NCI-H1105 (cell line): ENCODE measurements at regions not wholly inside any gene's neighbourhood (a gene's known extent, or its start where the extent isn't known, plus 50 kb on each side); places are given as distances from the start of the nearest gene placed in this dataset.

ENCODE experiments used
- DNase-seq: peaks from one replicate; lab custom pipeline; 2025; lab: John Stamatoyannopoulos, UW

DNA sequence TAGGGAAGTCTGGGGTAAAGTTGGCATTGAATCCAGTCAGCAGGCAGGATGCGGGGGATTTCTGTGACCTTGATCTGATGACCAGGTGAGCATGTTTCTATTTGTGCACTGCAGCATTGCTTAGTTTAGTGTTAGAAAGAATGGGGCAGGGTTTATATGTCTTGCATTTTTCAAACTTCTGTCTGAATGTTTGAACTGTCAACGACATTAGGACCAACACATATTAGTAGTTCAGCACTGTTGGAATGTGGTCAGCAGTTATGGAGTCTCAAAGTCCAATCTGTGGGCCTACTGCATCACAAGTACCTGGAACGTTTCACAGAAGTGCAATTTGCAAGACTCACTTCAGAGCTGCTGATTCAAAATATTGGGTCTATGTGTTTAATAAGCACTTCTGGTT is 276.6 kb upstream of the BMP2 start:
- no peak for DNase-seq

DNA sequence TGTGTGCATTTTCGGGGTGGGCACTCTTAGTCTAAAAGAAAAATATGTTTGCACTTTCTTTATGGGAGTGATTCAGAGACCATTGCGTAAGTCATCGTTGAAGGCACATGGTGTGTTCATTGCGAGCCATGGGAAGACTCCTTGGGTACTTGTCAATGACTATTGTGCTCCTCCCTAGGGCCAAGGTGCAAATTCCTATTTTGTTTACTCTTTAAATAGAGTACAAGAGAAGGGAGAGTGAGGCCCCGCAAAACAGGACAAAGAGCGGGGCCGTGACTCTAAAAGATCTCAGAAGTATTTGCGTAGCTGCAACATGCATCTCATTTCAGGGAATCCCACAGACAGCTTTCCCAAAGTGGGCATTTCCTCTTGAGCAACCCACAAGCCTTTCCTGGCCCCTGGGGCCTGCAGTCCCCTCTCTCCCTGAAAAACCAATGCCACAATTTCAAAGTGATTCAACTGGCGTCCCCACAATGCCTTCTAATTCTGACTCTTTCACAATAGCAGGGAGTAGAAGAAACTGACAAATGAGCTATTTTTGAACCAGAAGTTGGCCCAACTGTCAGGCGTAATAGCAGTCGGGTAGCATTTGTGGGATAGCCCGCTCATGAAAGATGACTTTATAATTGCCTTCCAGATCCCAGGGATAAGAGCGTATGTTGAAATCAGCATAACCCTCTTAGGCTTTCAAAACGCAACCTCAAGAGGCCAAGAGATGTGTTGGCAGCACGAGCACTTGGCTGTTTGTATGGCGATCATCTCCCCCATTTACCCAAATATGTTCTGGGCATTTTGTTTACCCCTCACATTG is 277.9 kb upstream of the BMP2 start:
- peak; percentile 85 for DNase-seq

DNA sequence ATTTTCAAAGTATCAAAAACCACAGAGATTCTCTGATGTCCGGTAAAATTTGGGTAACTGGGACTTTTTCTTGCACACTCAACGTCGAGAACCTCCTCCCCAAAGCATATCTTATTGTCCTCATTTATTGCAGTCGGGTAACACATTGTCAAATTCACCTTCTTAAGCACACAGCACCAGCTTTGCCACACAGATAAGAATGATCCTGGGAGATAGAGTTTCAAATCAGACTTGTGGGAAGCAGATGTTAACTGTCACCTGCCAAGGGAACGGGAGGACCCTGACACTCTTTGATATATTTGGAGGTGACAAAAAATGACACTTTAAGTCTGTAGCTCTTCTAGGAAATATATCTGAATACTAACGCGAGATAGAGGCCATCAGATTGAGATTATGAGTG is 282.1 kb upstream of the BMP2 start:
- no peak for DNase-seq

DNA sequence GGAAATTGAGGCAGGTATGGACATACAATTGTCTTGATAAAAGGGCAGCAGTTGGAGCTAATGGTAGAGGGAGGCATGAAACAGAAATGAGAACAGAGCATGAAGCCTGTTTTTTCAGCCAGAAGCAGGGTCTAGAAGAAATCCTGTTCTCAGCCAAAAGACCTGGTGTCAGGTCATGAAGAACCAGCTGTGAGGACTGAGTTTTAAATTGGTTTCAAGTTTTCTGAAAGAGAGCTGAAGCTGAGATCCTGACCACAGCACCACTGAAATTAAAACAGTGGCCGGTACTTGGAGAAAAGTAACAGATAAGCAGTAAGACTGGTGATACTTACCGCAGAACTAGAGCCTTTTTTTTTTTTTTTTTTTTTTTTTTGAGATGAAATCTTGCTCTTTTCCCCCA is 283.8 kb upstream of the BMP2 start:
- DNase-seq = no peak

DNA sequence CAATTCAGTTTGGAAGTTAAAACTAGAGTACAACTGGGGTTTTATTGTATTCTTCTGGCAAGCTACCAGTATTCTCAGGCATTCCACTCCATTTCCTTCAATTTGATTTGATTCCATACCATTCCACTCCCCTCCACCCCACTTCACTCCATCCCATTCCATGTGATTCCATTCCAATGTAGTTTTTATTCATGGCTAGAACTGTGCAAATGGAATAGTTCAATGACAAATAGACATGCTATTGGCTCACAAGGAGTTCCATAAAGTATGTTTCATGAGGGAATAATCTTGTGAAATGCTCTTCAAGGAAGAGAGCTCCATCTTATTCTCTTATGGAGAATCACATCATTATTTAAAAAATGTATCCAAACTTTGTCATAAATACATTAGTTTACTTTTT is 285.0 kb upstream of the BMP2 start:
- no peak for DNase-seq

DNA sequence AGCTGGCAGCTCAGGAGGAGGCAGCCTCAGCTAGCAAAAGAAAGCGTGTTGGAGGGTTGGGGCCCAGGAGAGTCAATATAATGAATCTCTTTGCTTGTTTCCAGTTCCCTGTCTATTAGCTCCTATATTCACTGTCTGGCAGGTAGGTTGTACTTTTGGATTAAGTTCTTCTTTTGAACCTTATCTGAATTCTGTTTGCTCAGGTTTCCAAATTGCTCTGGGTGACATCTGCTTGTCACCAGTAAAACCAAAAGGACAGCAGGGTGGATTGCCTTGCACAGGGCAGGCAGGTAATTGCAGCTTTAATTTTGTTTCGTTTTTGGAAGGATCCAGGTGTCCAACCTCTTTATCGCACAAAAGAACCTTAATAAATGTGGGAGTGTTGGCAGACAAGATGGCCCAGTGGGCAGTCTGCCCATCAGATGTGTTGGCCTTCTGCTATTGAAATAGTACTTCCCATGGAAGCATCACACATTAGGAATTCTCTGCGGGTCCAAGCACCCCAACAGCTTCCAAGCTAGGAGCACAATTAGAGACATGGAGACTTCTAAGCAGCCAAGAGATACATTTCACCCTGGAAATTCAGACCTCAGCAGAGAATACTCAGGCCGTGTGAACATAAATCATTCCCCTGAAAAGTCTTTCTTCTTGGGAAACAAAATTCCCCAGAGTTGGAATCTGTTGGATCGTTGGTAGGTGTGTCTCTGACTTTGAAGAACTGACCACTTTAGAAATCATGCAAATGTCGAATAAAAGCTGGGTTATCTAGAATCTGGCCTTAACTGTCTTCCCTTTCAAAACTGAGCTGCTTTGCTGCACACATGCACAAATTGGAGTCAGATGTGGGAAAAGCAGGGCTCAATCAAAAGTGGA is 286.9 kb upstream of the BMP2 start:
- peak; percentile 64 for DNase-seq

DNA sequence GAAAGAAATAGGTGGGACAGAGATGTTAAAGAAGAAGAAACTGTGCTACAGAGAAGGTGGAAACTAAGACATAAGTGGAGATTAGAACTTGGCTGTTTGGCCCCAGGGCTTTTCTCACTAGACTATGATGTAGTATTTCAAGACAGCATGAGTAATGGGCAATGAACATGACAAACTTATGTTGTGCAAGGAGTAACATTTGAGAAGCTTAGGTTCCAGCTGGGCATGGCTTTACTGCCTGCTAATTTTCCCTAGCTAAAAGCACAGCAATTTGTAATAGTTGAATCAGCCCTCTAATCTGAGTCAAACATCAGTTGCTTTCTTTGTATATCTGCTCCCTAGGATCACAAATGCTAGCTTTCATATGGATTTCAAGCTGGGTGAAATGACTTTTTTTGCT is 294.3 kb upstream of the BMP2 start:
- no peak for DNase-seq

DNA sequence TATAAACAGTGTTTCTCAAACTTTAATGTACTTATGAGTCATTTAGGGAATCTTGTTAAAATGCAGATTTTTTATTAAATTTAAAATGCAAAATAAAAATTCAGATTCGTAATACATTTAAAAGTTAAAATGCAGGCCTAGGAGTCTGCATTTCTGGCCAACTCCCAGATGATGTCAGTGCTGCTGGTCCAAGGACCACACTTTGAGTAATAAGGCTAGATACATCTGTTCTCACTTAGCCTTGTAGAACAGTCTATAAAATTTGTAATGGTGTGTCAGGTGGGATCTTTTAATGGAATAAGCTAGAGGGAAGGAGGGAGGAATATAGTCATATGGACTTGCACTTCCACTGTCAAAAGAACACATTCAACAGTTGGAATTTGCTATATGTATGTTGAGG is 295.6 kb upstream of the BMP2 start:
- DNase-seq = no peak

DNA sequence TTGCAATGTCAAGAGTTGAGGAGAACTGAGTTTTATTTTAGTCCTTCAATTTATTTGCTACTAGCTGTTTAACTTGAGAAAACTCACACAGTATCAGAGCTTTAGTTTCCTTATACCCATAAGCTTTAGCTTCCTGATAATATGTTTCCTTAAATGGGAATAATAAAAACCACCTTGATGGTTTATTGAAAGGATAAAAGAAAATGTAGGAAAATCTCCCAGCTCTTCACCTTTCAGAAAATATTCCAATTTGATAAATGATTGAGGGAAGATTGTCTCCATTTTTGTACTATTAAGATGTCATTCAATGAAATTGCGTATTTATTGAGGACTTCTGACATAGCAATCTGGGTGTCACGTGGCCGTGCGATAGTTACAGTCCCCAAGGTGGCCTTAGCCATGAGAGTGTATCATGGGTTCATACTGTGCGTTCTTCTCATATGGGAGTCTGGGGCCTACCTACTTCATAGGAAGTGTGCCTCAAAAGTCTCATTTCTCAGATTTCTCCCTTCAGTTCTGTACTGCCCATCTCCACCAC is 296.3 kb upstream of the BMP2 start:
- no peak for DNase-seq

DNA sequence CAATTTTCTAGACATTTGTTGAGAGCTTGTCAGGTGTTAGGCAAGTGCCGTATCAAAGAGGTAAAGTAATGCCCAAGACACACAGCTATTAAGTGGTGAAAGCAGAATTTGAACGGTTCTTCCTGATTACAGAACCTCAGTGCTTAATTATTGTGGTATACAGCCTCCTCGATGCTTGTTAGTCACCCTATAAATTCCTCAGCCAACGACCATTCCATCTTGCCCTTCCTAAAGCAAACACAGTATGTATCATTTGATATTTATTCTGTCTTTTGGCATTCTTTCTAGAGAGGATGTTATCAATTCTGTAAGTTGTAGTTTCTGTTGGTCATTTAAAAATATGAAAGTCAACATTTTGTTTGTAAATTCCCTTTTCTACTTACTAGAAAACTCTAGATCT is 297.8 kb upstream of the BMP2 start:
- no peak for DNase-seq

DNA sequence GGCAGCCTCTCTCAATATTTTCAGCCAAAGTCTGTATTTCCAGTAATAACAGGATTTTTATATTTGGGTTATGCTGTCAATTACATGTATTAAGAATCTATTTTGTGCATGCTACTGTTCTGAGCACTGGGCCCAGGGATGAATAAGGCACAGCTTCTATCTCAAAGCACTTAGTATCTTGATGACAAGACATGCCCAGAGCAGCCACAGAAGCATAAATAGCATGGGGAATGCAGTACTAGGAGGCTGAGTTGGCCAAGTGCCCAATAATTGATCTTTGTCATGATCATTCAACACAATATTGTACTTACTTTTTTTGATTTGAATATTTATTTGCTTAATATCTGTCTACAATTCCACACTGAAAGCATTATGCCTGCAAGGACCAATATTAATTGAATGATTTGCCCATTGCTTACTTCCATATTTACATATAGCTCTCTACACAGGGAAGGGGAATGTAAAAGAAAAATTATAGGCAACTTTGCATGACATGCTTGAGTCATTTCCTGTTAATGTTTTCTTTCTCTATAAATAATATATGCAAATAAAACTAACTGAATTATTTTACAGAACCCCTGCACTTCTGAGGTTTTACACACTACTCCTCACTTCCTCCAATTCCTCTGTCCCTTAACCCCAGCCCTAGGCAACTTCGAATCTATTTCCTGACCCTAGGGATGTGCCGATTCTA is 298.9 kb upstream of the BMP2 start:
- DNase-seq = no peak

DNA sequence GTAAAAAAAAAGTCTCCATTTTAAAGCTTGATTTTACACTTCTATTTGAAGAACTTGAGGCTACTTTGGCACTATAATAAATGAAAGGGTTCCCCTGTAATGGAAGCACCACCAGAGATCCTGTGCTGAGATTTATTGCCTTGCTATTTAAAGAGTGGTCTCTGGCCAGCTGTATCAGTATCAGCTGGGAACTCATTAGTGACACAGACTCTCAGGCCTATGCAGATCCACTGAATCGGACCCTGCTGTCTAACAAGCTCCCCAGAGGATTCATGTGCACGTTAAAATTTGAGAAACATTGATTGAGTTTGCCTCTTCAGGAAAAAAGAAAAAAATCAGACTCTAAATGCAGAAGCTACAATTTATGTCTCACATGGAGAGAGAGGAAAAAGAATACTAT is 299.9 kb upstream of the BMP2 start:
- no peak for DNase-seq

DNA sequence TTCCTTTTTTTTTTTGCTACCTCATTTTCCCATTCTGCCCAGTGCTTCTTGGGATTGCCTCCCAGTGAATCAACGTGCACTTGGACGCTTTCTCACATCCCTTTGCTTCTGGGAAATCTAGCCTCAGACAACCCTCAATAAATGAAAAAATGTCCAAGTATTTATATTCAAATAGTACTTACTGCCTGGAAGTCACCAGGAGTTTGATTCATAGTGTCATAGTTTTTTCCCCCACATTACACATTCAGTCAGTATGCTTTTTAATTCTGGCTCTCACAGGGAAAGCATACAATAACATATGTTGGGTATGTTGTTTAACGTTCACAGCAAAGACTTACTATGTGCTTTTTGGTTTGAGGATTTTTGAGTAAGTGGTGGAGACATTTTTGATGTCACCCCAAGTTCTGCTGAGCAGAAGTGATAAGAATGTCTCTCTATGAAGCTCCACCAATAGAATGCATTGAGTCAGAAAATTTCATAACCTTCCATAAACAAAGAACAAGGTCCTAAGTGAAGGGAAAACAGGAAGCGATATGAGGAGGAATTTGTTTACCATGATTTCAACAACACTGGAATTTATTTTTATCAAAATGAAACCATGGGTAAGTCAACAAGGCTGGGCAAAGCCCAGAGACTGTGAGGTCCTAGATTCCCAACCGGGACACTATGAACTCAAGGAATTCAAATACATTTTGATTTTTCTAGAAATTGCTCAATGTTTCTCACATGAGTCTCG is 301.2 kb upstream of the BMP2 start:
- DNase-seq = no peak

DNA sequence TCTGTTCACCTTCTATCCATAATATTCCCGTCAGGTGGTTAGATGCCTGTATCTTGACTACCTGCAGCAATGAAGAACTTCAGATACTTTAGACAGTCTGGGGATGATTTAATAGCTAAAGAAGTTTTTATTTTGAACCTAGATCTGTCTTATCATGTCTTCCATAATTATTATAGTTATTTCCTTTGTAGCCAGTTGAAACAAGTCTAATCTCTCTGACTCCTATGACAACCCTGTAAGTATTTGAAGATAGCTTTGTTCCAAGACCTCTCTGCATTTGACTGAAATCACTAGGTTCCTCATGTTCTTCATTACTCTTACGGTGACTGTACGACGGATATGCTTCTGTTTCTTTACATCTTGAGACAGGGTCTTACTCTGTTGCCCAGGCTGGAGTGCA is 316.6 kb upstream of the BMP2 start:
- no peak for DNase-seq

DNA sequence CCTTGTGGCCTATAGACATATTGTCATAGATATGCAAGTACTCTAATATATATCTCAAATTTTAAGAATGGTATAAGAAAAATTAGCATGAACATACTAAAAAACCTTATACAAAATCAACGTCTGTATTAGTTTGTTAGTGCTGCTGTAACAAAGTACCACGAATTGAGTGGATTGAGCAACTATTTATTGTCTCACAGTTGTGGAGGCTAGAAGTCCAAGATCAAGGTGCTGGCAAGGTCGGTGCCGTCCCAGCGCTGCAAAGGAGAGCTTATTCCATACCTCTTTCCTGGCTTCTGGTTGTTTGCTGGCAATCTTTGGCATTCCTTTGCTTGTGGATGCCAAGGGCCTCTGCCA is 317.6 kb upstream of the FERMT1 start:
- DNase-seq = no peak

DNA sequence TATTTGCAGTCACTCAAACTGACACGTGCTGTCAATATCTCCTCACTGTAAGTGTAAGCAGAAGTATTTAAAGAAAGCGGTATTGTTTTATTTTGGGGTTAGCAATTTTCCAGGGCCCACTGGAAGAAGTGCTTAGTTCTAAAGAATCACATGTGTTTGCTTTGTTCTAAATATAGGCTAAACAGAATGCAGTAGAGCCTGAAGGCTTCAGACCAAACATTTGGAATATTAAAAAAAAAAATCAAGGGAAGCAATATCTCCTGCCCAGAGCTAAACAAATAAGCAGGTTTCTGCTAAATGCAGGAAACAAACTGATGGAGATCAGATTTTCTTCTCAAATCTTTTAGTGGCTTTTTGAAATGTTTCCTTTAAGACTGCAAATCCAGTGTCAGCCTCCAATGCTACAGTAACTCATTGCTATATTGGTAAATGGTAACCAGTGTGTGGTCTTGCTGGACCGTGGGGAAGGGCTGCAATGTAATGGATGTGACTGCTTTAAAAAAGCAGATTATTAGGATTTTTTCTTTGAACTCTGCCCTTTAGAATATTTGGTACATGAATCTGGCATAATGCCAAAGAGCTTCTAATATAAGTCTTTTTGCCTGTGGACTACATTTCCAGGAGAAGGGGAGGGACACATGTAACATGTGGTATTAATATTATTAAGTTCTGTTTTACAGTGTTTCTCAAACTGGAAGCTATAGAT is 317.1 kb upstream of the FERMT1 start:
- DNase-seq = no peak

DNA sequence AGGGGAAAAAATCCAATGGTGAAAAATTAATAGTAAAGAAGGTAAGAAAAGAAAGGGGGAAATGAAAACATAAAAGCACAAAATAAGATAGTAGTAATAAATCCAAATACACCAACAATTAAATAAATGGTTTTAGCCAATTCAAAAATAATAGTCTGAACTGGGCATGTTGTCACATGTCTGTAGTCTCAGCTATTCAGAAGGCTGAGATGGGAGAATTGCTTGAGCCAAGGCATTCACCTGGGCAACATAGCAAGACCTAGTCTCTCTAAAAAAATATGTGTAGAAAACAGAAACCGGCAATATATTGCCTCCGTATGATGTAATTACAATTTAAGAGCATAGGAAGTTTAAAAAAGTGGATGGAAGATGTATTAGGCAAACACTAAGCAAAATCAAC is 311.3 kb upstream of the FERMT1 start:
- DNase-seq = no peak

DNA sequence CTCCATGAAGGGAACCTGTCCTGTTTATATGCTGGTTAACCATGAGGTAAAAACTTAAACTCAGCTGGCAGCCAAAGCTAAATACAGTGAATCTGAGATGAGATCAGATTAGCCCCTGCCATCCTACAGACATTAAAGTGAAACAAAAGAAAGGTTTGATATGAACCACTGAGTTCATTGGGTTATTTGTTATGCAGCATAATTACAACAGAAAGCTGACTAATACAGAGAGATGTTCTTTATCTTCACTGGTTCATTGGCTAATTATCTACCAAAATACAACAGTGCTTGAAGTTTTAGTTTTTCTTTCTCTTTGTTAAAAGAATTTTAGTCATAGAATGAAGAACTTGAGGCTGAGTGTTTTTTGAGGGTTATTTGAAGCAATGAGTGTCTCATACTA is 307.6 kb upstream of the FERMT1 start:
- DNase-seq = no peak

DNA sequence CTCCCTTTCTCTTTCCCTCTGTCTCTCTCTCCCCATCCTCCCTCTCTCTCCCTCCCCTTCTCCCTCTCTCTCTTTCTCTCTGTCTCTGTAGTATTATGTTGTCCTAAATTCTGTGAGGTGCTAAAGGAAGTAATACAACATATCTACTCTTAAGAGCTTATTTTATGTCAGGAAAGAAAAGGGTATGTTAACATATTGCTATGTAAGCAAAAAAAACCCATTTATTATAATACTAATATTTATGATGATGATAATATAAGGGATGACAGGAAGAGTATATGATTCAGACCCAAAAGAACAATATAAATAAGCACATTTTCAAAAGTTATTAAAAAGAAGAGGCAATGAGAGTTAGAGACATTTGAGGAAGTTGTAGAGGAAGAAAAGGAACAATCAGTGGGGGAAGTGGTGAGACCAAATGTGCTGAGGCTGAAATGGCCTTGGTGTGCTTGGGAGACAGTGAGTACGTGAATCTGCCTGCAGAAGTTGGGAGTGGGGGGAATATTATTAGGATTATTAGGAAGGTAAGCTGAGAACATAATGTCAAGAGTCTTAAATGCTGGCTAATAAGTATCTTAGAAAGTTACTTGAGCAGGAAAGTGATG is 303.6 kb upstream of the FERMT1 start:
- no peak for DNase-seq

DNA sequence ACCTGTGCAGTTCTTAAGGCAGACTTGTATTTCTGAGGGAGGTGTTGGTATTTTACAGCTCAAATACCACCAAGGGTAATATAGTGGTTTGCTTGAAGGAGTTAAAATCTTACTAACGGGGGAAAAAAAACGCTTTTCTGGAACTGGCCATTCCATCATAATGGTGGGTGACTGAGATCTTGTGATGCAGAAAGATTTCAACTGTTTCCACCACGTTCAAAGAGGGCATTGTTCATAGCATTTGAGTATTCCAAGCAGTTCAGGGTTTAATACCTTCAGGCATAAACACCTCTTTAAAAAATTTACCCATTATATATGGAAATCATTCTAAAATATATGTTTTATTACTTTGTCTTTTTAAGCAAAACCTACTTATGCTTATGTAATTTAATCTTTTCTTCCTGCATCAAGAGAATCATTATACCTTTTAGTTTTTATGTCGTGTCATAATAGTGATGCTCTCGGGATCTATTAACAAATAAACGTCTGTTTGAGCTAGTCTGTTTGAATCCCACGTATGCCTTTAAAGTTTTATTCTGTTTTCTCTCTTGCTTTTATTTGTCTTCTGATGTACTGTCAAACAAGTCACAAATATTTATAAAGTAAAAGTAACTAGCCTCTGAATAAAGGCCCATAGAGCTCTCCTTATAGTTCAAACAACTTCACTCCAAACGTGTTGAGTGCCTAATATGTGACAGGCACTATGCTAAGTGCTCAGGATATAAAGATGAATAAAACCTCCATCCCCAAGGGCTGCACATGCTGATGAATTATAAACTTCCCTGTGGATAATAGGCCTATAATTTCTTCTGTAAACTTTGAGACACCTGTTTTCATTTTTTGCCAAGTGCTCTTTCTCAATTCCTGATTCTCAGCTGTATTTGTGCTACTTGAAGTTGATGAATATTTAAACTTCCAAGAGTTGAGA is 298.8 kb upstream of the FERMT1 start:
- peak; percentile 6 for DNase-seq
